ENCODE measurements at regions not wholly inside any gene's neighbourhood (a gene's known extent, or its start where the extent isn't known, plus 50 kb on each side); places are given as distances from the start of the nearest gene placed in this dataset.

GRCh38 chr3:74210739-74211138 is 403.7 kb downstream of the CNTN3 start:
- TF ChIP-seq, protein P1, sequence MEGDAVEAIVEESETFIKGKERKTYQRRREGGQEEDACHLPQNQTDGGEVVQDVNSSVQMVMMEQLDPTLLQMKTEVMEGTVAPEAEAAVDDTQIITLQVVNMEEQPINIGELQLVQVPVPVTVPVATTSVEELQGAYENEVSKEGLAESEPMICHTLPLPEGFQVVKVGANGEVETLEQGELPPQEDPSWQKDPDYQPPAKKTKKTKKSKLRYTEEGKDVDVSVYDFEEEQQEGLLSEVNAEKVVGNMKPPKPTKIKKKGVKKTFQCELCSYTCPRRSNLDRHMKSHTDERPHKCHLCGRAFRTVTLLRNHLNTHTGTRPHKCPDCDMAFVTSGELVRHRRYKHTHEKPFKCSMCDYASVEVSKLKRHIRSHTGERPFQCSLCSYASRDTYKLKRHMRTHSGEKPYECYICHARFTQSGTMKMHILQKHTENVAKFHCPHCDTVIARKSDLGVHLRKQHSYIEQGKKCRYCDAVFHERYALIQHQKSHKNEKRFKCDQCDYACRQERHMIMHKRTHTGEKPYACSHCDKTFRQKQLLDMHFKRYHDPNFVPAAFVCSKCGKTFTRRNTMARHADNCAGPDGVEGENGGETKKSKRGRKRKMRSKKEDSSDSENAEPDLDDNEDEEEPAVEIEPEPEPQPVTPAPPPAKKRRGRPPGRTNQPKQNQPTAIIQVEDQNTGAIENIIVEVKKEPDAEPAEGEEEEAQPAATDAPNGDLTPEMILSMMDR (IDR thresholded peaks at IDR 0.05) = no peak
- no peak for TF ChIP-seq POLR2A (IDR thresholded peaks at IDR 0.05; ENCODE audit: low read depth)
- no peak for TF ChIP-seq POLR2AphosphoS5 (IDR thresholded peaks at IDR 0.05)
